ENCODE measurements at regions not wholly inside any gene's neighbourhood (a gene's known extent, or its start where the extent isn't known, plus 50 kb on each side); places are given as distances from the start of the nearest gene placed in this dataset.

DNA sequence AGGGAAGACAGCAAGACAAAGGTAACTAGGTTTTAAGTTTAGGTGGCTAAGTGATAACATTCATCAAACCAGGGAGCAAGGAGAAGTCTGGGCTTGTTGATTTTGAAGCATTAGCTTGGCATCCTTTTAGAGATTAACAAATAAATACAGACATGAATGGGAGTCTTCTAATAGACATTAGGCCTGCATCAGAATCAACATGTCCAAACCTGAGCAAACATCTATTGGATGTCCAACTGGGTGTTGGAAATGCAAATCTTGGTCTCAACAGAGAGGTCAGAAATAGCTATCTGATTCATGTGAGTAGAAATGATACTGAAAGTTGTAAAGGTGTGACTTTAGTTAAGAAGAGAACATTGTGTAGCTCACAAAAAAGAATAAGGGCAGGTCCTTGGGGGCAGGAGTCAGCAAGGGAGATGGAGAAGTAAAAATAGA is 85.5 kb upstream of the RND3 start:
- DNase-seq: no peak

DNA sequence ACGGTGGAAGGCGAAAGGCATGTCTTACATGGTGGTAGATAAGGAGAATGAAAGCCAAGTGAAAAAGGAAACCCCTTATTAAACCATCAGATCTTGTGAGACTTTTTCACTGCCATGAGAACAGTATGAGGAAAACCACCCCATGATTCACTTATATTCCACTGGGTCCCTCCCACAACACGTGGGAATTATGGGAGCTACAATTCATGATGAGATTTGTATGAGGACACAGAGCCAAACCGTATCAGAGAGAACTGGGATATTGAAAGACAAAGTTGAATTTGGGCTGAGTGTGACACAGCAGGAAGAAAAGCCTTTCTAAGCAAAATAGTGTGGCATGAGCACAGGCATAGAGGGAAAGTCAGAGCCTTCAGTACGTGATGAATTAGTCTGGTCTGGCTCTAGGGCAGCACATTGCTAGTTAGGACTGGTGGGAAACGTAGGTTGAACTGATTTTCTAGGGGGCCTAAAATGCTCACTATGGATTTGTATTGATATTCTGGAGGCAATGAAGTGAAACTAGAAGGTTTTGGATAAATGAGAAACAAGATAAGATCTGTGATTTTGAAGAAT is 84.8 kb upstream of the RND3 start:
- DNase-seq: no peak

DNA sequence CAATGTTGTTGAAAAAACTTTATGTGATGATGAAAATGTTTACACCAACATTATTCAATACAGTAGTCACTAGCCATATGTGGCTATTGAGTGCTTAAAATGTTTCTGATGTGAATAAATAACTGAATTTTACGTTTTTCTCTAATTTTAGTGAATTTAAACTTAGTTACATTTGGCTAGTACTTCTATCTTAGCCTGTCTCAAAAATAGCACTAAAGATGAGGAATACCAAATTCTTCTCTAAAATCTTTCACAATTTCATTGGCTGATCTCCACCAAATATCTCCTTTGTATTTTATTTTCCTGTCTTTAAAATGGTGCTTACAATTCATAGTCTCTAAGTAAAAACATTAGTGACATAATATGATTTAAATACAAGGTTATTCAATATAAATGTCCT is 83.7 kb upstream of the RND3 start:
- peak; percentile 32 for DNase-seq

DNA sequence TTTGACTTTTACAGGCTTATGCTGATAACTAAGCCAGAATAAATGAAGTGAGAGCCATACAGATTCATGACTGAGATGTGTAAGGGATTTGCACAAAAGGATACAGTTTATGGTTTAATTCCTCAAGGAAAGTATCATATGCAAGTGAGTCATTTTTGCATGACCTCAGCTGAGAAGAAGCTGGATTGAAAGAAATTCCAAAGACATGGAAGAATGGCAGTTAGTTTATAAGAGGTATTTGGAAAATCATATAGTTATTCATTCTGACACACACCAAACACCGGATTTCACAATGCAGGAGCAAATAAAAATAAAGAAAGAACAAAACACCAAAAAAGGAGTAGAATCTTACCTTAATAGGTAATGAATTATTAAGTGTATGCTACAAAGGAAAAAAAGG is 83.2 kb upstream of the RND3 start:
- peak; percentile 95 for DNase-seq

DNA sequence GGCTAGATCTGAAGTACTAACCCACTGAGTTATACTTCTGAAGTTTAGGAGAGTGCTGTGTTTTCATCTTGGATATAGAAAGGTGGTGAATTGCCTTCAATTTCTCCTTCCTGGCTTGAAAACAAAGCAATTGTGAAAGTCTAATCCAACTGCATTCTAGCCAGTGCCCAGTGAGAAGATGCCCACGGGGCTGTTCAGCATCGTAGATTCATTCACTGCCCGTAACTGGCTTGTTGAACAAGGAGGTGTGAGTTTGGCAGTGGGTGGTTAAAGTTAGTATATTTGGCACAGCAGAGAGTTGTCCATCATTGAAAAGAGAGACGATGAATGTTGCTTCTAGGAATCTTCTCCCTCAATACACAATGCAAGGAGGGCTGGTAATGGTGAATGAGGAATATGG is 82.3 kb upstream of the RND3 start:
- DNase-seq: no peak

DNA sequence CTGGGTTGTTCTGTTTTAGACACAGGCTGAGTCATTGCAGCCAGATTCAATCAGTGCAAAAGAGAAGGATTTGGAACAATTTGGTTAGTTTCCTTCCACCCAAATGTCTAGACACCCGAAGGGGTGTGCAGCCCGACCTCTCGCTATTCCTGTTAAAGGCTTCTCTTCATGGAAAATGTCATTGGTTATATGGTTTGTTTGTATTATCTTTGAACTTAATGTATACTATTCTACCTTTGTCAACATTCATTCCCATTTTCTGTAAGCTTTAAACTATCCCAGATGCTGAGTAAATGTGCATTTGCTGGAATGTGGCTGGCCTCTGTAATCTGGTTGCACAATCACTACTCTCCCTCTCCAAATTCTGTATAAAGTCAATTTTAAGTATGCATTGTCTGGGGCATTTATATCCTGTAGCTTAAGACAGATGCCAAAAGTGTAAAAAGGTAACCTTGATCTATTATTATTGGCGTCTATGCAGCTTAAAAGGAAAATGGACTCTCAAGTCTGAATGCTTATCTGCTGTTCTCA is 80.4 kb upstream of the RND3 start:
- peak; percentile 83 for DNase-seq

DNA sequence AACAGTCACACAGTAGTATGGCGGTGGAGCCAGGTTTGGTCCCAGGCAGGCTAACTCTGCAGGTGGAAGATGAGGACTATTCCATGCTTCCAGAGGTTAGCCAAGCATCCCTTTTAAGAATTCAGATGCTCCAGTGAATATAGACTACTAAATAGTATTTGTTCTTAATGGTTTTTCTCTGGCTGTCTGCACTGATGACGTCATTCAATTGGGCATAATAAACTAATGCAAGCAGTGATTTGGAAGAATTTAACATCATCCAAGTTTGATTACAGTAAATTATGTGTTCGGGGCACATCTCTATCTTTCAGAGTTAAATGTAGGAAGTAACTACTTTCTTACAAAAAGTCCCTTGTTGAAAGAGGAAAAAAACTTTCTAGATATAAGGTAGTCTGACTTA is 78.8 kb upstream of the RND3 start:
- DNase-seq: no peak

DNA sequence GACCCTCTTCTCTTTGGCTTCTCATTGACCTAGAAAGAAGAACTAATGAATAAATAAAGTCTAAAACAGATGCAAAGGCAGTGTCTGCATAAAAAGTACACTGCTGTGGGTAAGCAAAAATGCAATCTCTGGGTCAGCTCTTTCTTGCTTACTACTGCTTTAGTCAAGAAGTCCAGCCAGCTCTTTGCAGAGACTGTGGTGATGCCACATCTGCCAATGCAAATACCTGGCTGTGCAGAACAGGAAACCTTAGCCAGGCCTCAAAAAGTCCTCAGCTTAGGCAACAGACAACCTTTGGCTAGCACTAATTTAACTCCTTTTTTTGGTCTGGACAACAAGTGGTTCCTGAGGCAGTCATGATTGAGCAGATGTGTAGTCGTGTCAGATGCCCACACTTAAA is 73.6 kb upstream of the RND3 start:
- no peak for DNase-seq

DNA sequence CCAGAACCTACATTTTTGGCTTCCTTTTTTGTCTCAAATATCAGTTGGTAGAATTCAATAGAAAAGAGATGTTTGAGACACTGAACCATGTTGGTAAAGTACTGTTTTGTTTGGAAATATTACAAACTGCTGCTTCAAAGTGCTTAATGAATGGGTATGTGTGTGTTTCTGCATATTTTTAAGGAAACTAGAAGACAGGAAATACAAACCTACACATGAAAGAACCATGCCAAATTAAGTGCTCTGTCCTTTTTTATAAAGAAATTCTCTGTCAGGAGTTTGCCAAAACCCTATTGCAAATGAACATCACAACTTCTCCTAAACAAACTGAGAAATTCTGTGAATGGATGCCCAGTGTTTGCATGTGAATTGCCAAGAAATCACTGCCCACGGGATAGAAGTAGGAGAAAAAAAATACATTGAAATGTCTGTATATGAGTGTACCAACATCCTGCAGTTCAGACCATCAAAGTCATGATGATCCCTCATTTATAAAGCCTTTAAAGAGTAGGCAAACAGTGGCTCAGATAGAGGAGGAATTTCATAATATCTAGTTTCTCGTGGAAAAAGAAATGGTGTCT is 69.6 kb upstream of the RND3 start:
- DNase-seq: no peak

DNA sequence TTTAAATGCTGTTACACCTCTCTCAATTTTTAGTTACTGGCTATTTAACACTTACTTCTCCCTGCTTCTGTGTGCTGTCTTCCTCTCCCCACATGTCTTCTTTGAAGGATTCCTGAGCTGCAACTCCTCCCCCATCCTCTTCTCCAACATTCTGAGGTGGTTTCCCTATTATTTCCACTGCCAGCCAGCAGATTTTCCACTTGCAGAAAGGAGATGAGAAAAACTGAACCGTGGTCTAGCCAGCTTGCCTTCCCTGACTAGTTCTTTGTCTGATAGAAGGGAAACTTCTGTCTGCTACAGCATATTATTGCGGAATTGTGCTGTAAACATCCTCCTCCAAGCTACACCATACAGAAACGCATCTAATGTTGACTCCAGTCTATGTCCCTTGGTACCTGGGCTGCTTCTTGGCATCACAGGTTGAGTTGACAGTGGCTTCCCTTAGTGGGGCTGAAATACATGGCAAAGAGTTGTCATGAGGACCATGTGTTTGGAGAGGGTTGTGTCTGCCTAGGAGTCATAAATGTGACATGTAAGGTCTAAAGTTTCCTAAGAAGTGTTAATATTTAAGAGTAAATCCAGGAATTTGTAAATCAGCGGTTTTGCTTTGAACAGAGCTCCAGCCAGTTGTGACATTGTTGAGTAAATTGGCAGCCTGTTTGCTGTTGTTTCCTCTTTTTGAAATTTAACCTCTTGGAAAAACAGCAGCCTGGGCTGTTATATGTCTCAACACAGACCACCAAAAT is 68.3 kb upstream of the RND3 start:
- DNase-seq: no peak

DNA sequence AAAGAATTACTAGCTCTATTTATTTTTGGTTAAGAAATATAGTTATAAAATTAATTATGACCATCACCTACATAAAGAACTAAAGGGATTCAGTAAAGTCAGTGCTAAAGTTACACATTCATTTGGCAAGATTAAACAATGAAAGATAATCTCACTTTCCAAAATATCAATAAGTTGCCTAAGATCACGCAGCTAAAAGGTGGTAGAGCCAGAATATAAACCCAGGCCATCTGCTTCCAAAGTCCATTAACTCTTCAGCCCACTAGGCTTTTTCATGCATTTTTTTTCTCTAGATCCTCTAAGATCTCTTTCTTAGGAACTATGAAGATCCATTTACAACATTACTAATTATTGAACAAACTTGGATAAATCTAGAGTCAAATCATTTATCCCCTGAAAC is 66.6 kb upstream of the RND3 start:
- no peak for DNase-seq

DNA sequence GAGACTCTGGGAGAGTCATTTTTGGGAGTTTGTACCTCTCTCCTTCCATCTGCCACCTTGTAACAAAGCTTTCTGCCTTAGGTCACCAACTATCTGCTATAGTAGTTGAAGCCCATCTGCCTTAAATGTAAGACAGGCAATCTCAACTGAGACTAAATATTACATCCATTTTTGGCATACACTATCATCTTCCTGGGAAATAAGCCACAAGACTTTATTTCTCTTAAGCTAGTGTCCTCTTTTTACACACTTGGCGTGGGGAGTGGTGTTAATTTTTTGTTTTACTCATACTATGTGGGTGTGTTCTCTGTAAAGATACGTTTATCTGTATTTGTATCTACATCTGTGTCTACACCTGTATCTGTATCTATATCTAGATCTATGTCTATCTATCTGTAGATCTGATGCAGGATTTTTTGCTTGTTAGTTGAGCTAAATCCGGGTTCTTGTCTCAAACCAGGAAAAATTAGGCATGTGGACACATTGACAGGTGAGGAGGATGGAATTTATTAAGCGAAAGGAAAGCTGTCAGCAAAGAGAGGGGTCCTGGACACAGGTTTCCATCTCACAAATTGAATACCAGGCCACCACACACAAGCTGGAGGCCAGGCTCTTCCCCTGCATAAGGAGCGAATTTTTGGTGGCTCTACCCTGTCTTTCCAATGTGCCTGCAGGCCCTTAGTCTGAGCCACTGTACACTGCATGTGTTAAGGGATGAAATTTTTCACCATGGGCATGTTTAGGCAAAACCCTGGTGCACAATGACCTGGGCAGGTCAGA is 64.8 kb upstream of the RND3 start:
- no peak for DNase-seq

DNA sequence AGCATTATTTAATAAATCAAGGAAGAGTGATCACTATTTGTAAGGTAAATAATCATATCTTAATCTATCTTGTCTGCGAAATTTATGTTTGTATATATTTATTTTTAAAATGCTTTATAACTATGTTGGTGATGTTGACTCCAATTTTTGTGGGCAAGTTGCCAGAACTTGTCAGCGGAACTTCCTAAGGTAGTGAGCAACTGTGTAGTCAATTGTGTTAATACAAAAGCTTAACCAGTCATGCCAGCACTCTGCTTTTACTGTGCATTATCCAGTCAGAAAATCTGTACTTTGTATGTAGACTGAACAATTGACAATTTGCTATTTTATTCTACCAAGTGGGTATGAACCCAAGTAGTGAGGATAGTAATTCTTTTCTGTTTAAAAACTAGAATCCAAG is 61.9 kb upstream of the RND3 start:
- no peak for DNase-seq

DNA sequence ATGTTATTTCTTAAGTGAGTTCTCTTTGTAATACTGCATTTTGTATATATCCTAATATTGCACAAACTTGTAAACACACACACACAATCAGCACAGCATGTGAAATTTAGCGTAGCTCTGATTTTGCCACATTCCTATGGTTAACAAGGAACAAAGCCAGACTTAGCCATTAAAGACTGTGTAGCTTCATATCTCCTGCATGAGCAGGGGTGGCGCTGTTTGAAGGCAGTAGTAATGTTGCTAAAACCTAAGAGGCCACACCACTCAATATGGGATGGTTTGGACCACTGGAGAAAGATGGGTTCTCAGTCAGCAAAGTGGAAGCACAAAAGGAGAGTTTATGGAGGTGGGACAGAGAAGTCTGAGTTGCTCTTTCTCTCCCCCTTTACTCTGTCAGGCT is 61.1 kb upstream of the RND3 start:
- DNase-seq: no peak

DNA sequence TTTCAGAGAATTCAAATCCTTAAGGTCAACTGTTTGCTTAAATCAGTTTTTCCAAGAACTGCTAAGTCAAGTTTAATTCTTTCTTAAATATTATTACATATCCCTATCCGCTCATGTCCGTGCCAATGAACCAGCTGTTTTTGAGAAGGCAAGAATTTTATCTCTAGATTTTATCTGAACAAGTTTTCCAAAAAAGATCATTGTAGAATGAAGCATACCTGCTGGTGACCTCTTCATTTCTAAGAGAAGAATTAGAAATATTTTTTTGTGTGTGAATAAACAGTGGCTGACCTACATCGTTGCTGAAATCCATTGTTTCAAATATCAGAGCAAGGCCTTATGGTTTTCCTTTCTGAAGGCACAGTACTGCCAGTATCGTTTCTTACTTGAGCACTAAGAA is 58.4 kb upstream of the RND3 start:
- DNase-seq: no peak

DNA sequence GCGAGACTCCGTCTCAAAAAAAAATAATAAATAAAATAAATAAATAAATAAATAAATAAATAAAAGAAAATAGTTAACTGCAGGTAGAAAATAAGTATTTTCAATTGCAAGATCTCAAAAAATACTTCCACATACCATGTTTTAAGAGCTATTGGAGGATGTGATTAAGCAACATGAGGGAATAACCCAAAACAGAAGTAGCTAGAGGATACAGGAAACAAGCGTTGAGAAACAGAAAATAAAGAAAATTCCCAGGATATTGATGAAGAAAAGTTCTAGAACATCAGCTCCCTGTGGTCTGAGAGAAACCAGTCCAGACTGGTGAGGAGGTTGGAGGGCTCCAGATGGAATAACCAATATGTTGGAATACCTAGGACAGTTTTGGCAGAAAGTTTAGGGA is 57.3 kb upstream of the RND3 start:
- no peak for DNase-seq

DNA sequence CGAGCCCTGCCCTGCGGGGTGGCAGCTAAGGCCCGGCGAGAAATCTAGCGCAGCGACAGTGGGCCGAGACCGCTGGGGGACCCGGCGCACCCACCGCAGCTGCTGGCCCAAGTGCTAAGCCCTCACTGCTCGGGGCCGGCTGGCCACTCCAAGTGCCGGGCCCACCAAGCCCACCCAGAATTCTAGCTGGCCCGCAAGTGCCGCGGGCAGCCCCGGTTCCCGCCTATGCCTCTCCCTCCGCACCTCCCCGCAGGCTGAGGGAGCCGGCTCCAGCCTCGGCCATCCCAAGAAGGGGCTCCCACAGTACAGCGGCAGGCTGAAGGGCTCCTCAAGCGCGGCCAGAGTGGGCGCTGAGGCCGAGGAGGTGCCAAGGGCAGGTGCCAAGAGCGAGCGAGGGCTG is 55.2 kb upstream of the RND3 start:
- no peak for DNase-seq

DNA sequence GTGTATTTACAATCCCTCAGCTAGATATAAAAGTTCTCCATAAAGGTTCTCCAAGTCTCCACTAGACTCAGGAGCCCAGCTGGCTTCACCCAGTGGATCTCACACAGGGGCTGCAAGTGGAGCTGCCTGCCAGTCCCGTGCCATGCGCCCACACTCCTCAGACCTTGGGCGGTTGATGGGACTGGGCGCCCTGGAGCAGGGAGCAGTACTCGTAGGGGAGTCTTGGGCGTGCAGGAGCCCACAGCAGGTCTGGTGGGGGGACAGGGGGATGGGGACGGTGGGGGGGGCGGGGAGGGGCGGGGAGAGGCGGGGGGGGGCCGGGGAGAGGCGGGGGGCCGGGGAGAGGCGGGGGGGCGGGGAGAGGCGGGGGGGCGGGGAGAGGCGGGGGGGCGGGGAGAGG is 54.7 kb upstream of the RND3 start:
- DNase-seq: no peak

DNA sequence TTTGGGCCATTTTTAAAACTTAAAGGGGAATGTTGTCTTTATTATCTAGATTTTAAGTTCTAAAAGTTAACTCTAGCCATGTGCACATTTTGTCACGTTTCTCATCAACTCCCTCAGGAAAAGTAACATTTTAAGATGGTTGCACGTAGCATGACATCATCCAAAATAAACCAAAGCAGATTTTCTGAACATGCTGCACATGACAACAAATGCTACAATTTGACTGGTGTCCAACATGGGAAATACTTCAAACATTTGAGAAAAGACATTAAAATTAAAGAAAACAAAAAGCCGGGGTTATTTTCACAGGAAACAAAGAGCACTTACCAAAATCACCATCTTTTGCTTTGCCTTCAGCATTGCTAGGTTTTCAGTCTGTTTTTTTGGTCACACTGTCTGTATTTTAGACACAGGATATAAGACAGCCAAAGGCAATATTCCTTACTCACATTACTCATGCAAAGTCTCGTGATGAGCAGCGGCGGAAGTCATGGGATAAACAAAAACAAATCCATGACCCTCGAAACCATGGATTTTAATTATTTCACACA is 51.3 kb upstream of the RND3 start:
- peak; percentile 57 for DNase-seq
